WTC11 (cell line): ENCODE measurements at regions not wholly inside any gene's neighbourhood (a gene's known extent, or its start where the extent isn't known, plus 50 kb on each side); places are given as distances from the start of the nearest gene placed in this dataset.

Experiments
- ZNF219 ChIP-seq: sonication (generic); formaldehyde crosslinking; IDR thresholded peaks from 2 replicates; pipeline ENCODE4 v1.8.0; 2023; ENCODE audit warnings: missing genetic modification reagents, mild to moderate bottlenecking, borderline replicate concordance
- TF ChIP-seq, protein P1 (sequence below): fragments of 250-450 bp; sonication (Bioruptor Pico); IDR thresholded peaks from 2 replicates; pipeline ENCODE4 v1.9.0; 2021; ENCODE audit warnings: moderate library complexity, mild to moderate bottlenecking, inconsistent platforms, borderline replicate concordance
- TF ChIP-seq, protein P2 (sequence below): fragments of 200-600 bp; IDR thresholded peaks from 2 replicates; pipeline ENCODE4 v1.8.0; 2022; ENCODE audit warnings: antibody characterized with exemption

DNA sequence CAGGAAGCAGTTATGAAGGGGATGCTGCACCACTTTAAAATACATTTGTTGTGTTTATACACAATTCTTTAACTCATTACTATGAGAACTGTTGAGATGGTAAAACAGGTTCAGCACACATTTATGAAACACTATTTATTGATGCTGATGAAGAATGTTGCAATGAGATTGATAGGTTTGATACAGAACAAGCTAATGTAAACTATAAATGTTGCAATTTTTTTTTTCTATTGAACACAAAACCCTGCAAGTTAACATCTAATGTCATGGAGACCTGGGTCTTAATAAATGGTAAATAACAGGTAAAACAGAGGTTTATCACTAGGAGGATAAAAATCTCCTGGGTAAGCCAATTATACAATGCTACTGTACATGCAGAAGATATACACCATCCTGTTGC lies 857.6 kb downstream of the FSCB start:
- no peak for TF ChIP-seq ZNF219 (CRISPR knock-in tag)
- TF ChIP-seq, protein P1, sequence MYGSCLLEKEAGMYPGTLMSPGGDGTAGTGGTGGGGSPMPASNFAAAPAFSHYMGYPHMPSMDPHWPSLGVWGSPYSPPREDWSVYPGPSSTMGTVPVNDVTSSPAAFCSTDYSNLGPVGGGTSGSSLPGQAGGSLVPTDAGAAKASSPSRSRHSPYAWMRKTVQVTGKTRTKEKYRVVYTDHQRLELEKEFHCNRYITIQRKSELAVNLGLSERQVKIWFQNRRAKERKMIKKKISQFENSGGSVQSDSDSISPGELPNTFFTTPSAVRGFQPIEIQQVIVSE (CRISPR knock-in tag): no peak
- TF ChIP-seq, protein P2, sequence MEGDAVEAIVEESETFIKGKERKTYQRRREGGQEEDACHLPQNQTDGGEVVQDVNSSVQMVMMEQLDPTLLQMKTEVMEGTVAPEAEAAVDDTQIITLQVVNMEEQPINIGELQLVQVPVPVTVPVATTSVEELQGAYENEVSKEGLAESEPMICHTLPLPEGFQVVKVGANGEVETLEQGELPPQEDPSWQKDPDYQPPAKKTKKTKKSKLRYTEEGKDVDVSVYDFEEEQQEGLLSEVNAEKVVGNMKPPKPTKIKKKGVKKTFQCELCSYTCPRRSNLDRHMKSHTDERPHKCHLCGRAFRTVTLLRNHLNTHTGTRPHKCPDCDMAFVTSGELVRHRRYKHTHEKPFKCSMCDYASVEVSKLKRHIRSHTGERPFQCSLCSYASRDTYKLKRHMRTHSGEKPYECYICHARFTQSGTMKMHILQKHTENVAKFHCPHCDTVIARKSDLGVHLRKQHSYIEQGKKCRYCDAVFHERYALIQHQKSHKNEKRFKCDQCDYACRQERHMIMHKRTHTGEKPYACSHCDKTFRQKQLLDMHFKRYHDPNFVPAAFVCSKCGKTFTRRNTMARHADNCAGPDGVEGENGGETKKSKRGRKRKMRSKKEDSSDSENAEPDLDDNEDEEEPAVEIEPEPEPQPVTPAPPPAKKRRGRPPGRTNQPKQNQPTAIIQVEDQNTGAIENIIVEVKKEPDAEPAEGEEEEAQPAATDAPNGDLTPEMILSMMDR: no peak
